AG09319 (cell line): ENCODE measurements at regions not wholly inside any gene's neighbourhood (a gene's known extent, or its start where the extent isn't known, plus 50 kb on each side); places are given as distances from the start of the nearest gene placed in this dataset.

Experiments
- DNase-seq: peaks from one replicate; pipeline ENCODE4 v3.0.0-alpha.2; 2010; ENCODE audit warnings: low read depth; ENCODE audit errors: extremely low read depth
- TF ChIP-seq, protein P1 (sequence below): IDR thresholded peaks from 2 replicates; pipeline ENCODE4 v1.5.1; 2011; ENCODE audit warnings: low read depth, mild to moderate bottlenecking, inconsistent platforms, low read length, moderate library complexity

DNA sequence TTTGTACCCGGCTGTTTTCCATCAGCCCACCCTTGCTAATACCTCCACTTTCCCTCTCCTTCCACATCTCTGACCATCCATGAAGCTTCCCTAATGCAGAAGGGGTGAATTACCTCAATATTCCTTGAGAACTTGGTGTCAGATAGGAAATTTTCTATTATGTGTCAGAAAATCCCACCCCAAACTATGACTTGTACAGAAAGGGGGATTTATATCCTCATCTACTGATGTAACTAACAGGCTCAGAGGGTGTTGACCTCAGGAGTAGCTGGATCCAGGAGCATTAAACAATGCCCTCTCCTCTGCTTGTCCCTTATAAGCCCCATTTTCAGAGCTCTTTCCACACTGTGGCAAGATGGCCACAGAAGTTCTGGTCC lies 242.8 kb upstream of the TLE3 start:
- DNase-seq: no peak
- TF ChIP-seq, protein P1, sequence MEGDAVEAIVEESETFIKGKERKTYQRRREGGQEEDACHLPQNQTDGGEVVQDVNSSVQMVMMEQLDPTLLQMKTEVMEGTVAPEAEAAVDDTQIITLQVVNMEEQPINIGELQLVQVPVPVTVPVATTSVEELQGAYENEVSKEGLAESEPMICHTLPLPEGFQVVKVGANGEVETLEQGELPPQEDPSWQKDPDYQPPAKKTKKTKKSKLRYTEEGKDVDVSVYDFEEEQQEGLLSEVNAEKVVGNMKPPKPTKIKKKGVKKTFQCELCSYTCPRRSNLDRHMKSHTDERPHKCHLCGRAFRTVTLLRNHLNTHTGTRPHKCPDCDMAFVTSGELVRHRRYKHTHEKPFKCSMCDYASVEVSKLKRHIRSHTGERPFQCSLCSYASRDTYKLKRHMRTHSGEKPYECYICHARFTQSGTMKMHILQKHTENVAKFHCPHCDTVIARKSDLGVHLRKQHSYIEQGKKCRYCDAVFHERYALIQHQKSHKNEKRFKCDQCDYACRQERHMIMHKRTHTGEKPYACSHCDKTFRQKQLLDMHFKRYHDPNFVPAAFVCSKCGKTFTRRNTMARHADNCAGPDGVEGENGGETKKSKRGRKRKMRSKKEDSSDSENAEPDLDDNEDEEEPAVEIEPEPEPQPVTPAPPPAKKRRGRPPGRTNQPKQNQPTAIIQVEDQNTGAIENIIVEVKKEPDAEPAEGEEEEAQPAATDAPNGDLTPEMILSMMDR: no peak

DNA sequence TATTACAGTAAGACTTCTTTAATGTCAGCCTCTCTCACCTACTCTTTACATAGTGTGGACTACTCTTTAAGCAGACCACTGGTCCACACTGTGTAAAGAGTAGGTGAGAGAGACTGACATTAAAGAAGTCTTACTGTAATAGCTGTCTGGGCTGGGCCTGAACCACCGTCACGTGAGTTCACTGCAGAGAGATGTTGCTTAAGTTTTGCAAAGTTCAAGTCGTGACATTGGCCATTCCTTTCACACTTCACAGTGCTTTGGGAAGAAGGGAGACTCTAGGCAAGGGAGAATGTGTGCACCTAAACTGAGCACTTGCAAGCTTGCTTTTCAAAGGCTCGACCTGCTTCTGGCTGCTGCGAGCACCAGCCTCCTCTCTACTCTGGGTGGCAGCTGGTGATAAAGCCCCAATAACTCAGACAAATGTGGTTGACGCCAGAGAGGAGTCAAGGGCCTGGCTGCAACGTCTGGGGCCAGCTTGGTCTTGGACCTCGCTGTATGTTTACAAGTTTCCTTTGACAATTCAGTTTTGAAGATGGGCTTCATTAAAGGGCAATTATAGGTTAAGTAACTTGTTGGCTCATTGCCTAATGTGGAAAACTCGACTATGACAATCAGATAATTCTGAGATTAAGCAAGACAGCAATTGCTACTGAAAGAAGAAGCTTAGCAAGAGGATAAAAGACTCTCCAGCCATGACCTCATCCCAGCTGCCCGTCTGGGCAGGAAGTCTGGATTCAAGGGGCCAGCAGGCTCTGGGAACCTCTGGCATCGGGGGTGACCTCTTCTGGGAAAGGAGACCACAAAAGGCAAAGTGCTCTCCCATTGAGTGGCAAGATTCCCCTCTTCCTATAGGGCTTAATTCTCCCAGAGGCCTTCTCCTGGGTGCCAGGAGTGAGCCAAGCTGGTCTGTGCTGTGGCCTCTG lies 242.1 kb upstream of the TLE3 start:
- DNase-seq: no peak
- TF ChIP-seq, protein P1: no peak

DNA sequence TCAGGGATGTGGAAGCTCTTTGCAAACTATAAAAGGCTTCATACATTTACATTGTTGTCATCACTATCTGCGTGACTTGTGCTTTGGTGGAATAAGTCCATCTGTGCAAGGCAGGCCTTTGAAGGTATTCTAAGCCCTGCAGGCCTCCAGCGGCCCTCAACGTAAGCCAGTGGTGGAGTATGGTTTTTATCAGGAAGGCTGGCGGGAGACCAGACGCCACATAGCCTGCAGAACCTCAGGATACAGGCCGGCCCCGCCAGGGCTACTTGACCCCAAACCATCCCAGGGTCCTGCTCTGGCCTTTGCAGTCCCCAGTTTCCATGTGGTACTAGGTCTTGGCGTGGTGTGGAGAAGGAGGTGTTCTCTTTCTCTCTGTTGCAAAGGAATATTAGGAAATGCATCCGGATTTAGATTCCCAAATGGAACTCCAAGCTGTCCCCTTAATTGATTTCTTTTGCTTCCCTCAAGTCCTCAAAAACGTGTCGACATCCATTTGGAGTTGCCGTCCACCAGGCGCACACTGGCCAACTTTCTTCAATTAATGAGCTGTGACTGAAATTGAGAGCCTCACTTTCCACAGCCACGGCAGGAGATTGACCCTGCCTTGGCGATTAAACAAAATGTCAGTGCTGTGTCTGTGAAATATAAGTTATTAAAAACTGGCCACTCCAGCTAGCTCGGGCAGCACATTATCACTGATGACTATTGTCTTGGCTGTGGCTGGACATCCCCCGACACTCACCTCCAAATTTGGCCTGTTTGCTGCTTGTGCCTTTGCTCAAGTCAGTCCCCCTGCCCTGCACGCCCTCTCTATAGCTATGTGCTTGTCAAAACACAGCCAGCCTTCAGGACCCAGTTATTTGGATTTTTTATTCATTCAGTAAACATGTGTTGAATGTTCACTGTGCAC lies 239.8 kb upstream of the TLE3 start:
- TF ChIP-seq, protein P1: no peak
- DNase-seq: no peak

DNA sequence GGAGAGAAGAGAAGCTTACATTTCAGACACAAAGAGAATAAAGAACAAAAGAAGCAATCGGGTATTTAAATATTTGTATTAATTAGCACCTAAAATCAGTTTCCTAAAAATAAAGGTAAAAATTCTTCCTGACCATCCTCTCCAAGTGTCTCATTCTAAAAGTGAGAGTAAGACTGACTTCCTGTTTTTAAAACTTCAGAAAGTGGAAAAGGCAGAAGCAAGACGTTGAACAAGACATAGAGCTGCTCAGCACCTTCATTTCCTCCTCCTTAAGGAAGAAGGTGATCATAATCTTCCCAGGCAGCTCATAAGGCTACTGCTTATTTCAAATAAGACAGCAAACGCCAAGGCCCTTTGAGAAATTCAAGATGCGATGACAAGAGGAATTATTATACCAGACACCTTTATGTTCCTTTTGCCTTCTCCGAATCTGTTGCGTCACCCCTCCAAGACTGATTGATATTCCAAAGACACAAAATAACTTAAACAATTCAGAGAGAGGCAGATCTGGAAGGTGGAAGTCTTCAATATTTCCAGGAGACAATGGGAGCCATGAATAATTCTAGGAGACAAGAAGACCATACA lies 238.8 kb upstream of the TLE3 start:
- DNase-seq: no peak
- TF ChIP-seq, protein P1: no peak

DNA sequence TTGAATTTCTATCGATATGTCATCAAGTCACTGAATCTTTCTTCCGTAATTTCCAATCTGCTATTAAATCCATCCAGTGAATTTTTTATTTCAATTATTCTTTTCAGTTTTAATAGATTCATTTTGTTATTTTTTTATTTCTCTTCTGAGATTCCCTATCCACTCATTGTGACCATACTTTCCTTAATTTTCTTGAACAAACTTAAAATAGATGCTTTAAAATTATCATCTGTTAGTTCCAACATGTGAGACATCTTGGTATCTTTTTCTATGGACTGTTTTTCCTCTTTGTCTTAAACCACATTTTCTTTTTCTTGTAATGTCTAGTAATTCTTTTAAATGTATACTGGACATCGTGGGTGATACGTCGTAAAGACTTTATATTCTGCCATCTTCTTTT lies 236.6 kb upstream of the TLE3 start:
- TF ChIP-seq, protein P1: no peak
- DNase-seq: no peak

DNA sequence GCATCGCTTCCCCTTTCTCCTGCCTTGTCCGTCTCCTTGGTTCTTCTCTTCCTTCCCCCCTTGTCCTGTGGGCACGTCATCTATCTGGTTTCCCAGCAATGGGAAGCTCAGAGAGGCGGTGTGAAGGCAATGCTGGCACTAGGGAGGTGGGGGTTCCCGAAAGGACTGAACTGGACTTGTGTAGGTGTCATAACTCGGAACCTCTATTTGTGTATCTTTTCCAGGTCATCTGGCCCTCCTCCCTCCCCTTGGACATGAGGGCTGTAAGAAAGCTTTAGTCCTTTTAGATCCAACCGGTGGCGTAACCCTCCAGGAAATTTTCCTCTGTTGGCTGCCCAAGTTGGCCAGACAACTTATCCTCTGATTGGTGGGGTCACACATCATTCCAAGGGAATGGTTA lies 231.5 kb upstream of the TLE3 start:
- TF ChIP-seq, protein P1: no peak
- no peak for DNase-seq
